GM12878 (cell line): ENCODE measurements at regions not wholly inside any gene's neighbourhood (a gene's known extent, or its start where the extent isn't known, plus 50 kb on each side); places are given as distances from the start of the nearest gene placed in this dataset.

ENCODE experiments used
- ATAC-seq: fragments of 200-7000 bp; cut with Tn5 transposase; 3 replicates; pipeline ENCODE4 v1.9.1; 2020; ENCODE audit warnings: mild to moderate bottlenecking, moderate library complexity
- BruUV-seq: library from RNA; stranded (reverse); fragments of 400-500 nt; replicated peaks from 2 replicates; lab custom pipeline; 2021; lab: Mats Ljungman, UMichigan
- CTCF ChIA-PET: fragments of 300-600 bp; sonication (Branson Sonifier 250); formaldehyde crosslinking; extraction: SDS; loops from one replicate; lab custom pipeline; 2021; ENCODE audit warnings: inconsistent platforms; lab: Yijun Ruan, JAX
- POLR2A ChIA-PET: fragments of 350-600 bp; formaldehyde crosslinking; extraction: SDS; loops from one replicate; lab custom pipeline; 2021; ENCODE audit warnings: inconsistent platforms; lab: Charles Lee
- RAD21 ChIA-PET: fragments of 300-600 bp; sonication (Branson Sonifier 250); formaldehyde crosslinking; loops from one replicate; lab custom pipeline; 2023; ENCODE audit warnings: antibody characterized with exemption; ENCODE audit not compliant: unreplicated experiment; lab: Charles Lee
- SMC1A ChIA-PET: fragments of 300-600 bp; sonication (Branson Sonifier 250); formaldehyde crosslinking; loops from one replicate; lab custom pipeline; 2023; ENCODE audit not compliant: unreplicated experiment, uncharacterized antibody; lab: Charles Lee
- DNase-seq: peaks from one replicate; pipeline ENCODE4 v3.0.0-alpha.2; 2011; ENCODE audit warnings: low read depth, low spot score
- FAIRE-seq: peaks from 3 replicates; lab custom pipeline; 2011; peaks lifted over from hg19 to GRCh38; lab: Jason Lieb, UNC
- H2AFZ ChIP-seq: 2 replicates; pipeline ENCODE4 v1.6.0; 2011; ENCODE audit warnings: low read depth, low read length, control low read depth; ENCODE audit not compliant: control insufficient read depth
- H3K27ac ChIP-seq: 2 replicates; pipeline ENCODE4 v1.5.1; 2011; ENCODE audit warnings: control low read depth; ENCODE audit not compliant: control insufficient read depth, insufficient read depth
- H3K27me3 ChIP-seq, 2 experiments: replicated peaks in 1 of 2; 2 replicates each; pipeline versions ENCODE4 v1.6.0 to v1.6.1; 2011; ENCODE audit warnings: low read length in 1 of 2; ENCODE audit not compliant: control insufficient read depth in 2 of 2, insufficient read depth in 2 of 2
- H3K36me3 ChIP-seq, 2 experiments: 2 replicates each; pipeline ENCODE4 v1.5.1; 2011; ENCODE audit warnings: low read length in 1 of 2; ENCODE audit not compliant: control insufficient read depth in 2 of 2, insufficient read depth in 2 of 2
- H3K4me1 ChIP-seq: 2 replicates; pipeline ENCODE4 v1.6.1; 2011; ENCODE audit warnings: mild to moderate bottlenecking, low read length, moderate library complexity, mixed read lengths; ENCODE audit not compliant: control insufficient read depth, insufficient read depth
- H3K4me2 ChIP-seq: 2 replicates; pipeline ENCODE4 v1.6.0; 2011; ENCODE audit warnings: control low read depth; ENCODE audit not compliant: control insufficient read depth, insufficient read depth
- H3K4me3 ChIP-seq: fragments of 200-600 bp; sonication (generic); 2 replicates; pipeline ENCODE4 v1.5.1; 2016
- H3K79me2 ChIP-seq: 2 replicates; pipeline ENCODE4 v1.6.0; 2011; ENCODE audit warnings: low read length; ENCODE audit not compliant: control insufficient read depth, insufficient read depth
- H3K9ac ChIP-seq: 2 replicates; pipeline ENCODE4 v1.8.0; 2011; ENCODE audit warnings: low read length, control low read depth, mixed read lengths; ENCODE audit not compliant: control insufficient read depth, insufficient read depth
- H3K9me3 ChIP-seq: replicated peaks from 3 replicates; pipeline ENCODE4 v1.5.1; 2011; ENCODE audit warnings: mild to moderate bottlenecking, low read length; ENCODE audit not compliant: control insufficient read depth, insufficient read depth
- H4K20me1 ChIP-seq: 2 replicates; pipeline ENCODE4 v1.6.0; 2011; ENCODE audit not compliant: control insufficient read depth, insufficient read depth
- EP300 ChIP-seq, 2 experiments: fragments of 150-350 bp in 1 of 2; IDR thresholded peaks; 2 replicates each; pipeline ENCODE4 v1.6.1; 2011 to 2012; ENCODE audit warnings: low read depth in 2 of 2, low read length in 2 of 2, borderline replicate concordance in 1 of 2, improper control_type of control experiment in 1 of 2, inconsistent platforms in 1 of 2; ENCODE audit not compliant: control insufficient read depth in 1 of 2
- IRF5 ChIP-seq: fragments of 450-650 bp; IDR thresholded peaks from 2 replicates; pipeline ENCODE4 v1.6.1; 2017; ENCODE audit warnings: borderline replicate concordance
- RCOR1 ChIP-seq: conservative IDR thresholded peaks from 2 replicates; pipeline ENCODE4 v1.6.1; 2012; ENCODE audit warnings: low read depth, low read length, improper control_type of control experiment
- SIN3A ChIP-seq: IDR thresholded peaks from 2 replicates; pipeline ENCODE4 v1.6.1; 2012; ENCODE audit warnings: low read depth, low read length, improper control_type of control experiment
- STAT3 ChIP-seq: IDR thresholded peaks from 2 replicates; pipeline ENCODE4 v1.6.1; 2011; ENCODE audit warnings: low read depth, low read length, improper control_type of control experiment
- TARDBP ChIP-seq: IDR thresholded peaks from 2 replicates; pipeline ENCODE4 v1.6.1; 2016; ENCODE audit warnings: borderline replicate concordance
- ZNF217 ChIP-seq: fragments of 450-650 bp; IDR thresholded peaks from 2 replicates; pipeline ENCODE4 v1.6.1; 2017; ENCODE audit warnings: antibody characterized with exemption, mild to moderate bottlenecking
- ZNF622 ChIP-seq: fragments of 450-650 bp; IDR thresholded peaks from 2 replicates; pipeline ENCODE4 v1.6.1; 2017; ENCODE audit warnings: mild to moderate bottlenecking, inconsistent platforms
- WGBS: methylation state at CpG from one replicate; pipeline ENCODE4 v1.1.6; 2016; ENCODE audit warnings: low lambda C conversion rate; ENCODE audit not compliant: insufficient replicate concordance, insufficient coverage; ENCODE audit errors: missing lambda C conversion rate; 5-methylcytosine and 5-hydroxymethylcytosine counted together
- in situ Hi-C: fragments of 300-500 bp; cut with MboI; formaldehyde crosslinking; loops from 9 replicates; pipeline ENCODE4 v1.14.3; 2018; ENCODE audit warnings: mixed read lengths
- intact Hi-C: fragments of 100-400 bp; cut with micrococcal nuclease; formaldehyde crosslinking; loops from one replicate; pipeline ENCODE4 v1.14.2; 2022; ENCODE audit not compliant: unreplicated experiment
- TF ChIP-seq, protein P1 (sequence below): fragments of 150-350 bp; IDR thresholded peaks from 2 replicates; pipeline ENCODE4 v1.6.1; 2014; ENCODE audit warnings: mild to moderate bottlenecking, low read depth, low read length

DNA sequence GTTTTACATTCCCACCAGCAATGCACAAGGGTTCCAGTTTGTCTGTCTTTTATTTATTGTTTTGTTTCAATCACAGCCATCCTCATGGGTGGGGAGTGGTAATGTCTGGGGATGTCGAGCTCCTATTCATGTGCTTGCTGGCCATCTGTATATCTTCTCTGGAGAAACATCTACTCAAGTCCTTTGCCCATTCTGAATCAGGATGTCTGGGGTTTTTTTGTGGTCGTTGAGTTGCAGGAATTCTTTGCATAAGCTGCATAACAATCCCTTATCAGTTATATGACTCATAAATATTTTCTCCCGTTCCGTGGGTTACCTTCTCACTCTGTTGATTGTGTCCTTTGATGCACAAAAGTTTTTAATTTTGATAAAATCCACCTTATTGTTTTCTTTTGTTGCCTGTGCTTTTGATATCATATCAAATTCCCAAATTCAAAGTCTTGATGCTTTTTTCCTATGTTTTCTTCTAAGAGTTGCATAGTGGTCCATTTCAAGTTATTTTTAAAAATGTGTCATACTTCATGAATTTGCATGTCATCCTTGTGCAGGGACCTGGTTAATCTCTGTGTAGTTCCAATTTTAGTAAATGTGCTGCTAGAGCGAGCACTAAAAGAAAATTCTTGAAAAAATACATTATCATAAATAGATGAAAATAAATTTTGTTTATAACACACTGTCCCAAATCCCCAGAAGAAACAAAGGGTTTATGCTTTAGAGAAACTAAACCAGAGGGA, 54.9 kb upstream of the PDE10A start (continued):
- TF ChIP-seq IRF5 = no peak
- TF ChIP-seq, protein P1, sequence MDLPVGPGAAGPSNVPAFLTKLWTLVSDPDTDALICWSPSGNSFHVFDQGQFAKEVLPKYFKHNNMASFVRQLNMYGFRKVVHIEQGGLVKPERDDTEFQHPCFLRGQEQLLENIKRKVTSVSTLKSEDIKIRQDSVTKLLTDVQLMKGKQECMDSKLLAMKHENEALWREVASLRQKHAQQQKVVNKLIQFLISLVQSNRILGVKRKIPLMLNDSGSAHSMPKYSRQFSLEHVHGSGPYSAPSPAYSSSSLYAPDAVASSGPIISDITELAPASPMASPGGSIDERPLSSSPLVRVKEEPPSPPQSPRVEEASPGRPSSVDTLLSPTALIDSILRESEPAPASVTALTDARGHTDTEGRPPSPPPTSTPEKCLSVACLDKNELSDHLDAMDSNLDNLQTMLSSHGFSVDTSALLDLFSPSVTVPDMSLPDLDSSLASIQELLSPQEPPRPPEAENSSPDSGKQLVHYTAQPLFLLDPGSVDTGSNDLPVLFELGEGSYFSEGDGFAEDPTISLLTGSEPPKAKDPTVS = no peak

- no peaks in the 10 kb centered on the region for H3K79me2 ChIP-seq
- no peaks in the 10 kb centered on the region; a peak in 1 of 4 replicates for H3K27me3 ChIP-seq
- H3K9me3 ChIP-seq = no peaks in the 10 kb centered on the region
- TF ChIP-seq ZNF622 (no peak), RCOR1 (no peak), STAT3 (no peak), ZNF217 (no peak), EP300 (IDR thresholded peaks at IDR 0.05; ENCODE audit: borderline replicate concordance in 1 of 2, control insufficient read depth in 1 of 2, low read depth in 2 of 2, low read length in 2 of 2) (no peak), SIN3A (no peak), TARDBP (no peak)
- TF ChIP-seq, protein P1 = no peak
- TF ChIP-seq, all 136 proteins: peak for 0
- intact Hi-C loops (no loop called here), in situ Hi-C loops (no loop called here)
- CTCF ChIA-PET = no interaction called here
- POLR2A ChIA-PET = no interaction called here
- H4K20me1 ChIP-seq = no peaks in the 10 kb centered on the region
- no peak overlapping the region for H3K4me3 ChIP-seq
- SMC1A ChIA-PET = no interaction called here
- 18% methylated on average over 4 of the region's 4 CpGs for WGBS
- RAD21 ChIA-PET = no interaction called here
- H2AFZ ChIP-seq = no peak overlapping the region
- no peaks in the 10 kb centered on the region for H3K4me1 ChIP-seq
- no peaks in the 10 kb centered on the region for H3K36me3 ChIP-seq
- DNase-seq = no peak
- no peak overlapping the region for H3K4me2 ChIP-seq
- ATAC-seq = no peak
- no TSS peak for BruUV-seq
- no peak overlapping the region for H3K27ac ChIP-seq
- FAIRE-seq = no peak
- no peak overlapping the region for H3K9ac ChIP-seq
These were observed 53.8 kb upstream of the PDE10A start for GRCh38 chr6:165716886-165717285.
